GM18517 (cell line): ENCODE measurements at regions not wholly inside any gene's neighbourhood (a gene's known extent, or its start where the extent isn't known, plus 50 kb on each side); places are given as distances from the start of the nearest gene placed in this dataset.
"Not testable (repeated sequence)": the region's sequence is repeated elsewhere in the genome, so short reads cannot be mapped to it uniquely, and the experiment has no call there.

Experiments
- ATAC-seq: cut with Tn5 transposase; IDR thresholded peaks from one replicate; pipeline ENCODE4 v1.9.1; 2021; ENCODE audit warnings: mild to moderate bottlenecking, moderate library complexity; ENCODE audit not compliant: unreplicated experiment

- ATAC-seq, result no peak
These were observed 248.5 kb upstream of the ONECUT1 start for GRCh38 chr15:53038655-53038941.

- no peak for ATAC-seq
These were observed 247.9 kb upstream of the ONECUT1 start for GRCh38 chr15:53037904-53038654.

- ATAC-seq, result no peak
These were observed 246.5 kb upstream of the ONECUT1 start for GRCh38 chr15:53036641-53037040.

GRCh38 chr15:53034767-53035245 lies 244.7 kb upstream of the ONECUT1 start:
- ATAC-seq, result no peak

GRCh38 chr15:53033709-53034108 lies 243.6 kb upstream of the ONECUT1 start:
- no peak for ATAC-seq

- no peak for ATAC-seq
These were observed 241.3 kb upstream of the ONECUT1 start for GRCh38 chr15:53031469-53031868.

GRCh38 chr15:53022788-53023187 lies 232.7 kb upstream of the ONECUT1 start:
- no peak for ATAC-seq

- no peak for ATAC-seq
These were observed 223.2 kb upstream of the ONECUT1 start for GRCh38 chr15:53013329-53013728.

GRCh38 chr15:53011779-53012178 lies 221.6 kb upstream of the ONECUT1 start:
- ATAC-seq, result not testable (repeated sequence)

GRCh38 chr15:53009093-53009492 lies 219.0 kb upstream of the ONECUT1 start:
- no peak for ATAC-seq

GRCh38 chr15:53000409-53000808 lies 210.3 kb upstream of the ONECUT1 start:
- no peak for ATAC-seq

GRCh38 chr15:52997123-52997522 lies 207.0 kb upstream of the ONECUT1 start:
- no peak for ATAC-seq

- no peak for ATAC-seq
These were observed 204.2 kb upstream of the ONECUT1 start for GRCh38 chr15:52994290-52994689.

- ATAC-seq, result no peak
These were observed 194.4 kb upstream of the ONECUT1 start for GRCh38 chr15:52984507-52984906.

- ATAC-seq, result no peak
These were observed 190.3 kb upstream of the ONECUT1 start for GRCh38 chr15:52980446-52980845.

- ATAC-seq, result no peak
These were observed 186.5 kb upstream of the ONECUT1 start for GRCh38 chr15:52976516-52977075.

GRCh38 chr15:52975941-52976449 lies 185.9 kb upstream of the ONECUT1 start:
- no peak for ATAC-seq

GRCh38 chr15:52963865-52964264 lies 173.7 kb upstream of the ONECUT1 start:
- no peak for ATAC-seq

GRCh38 chr15:52960283-52960682 lies 170.1 kb upstream of the ONECUT1 start:
- ATAC-seq, result no peak

- no peak for ATAC-seq
These were observed 153.6 kb upstream of the ONECUT1 start for GRCh38 chr15:52943746-52944145.

GRCh38 chr15:52936489-52936888 lies 146.4 kb upstream of the ONECUT1 start:
- no peak for ATAC-seq

- no peak for ATAC-seq
These were observed 135.0 kb upstream of the ONECUT1 start for GRCh38 chr15:52925130-52925529.

GRCh38 chr15:52924630-52925029 lies 134.5 kb upstream of the ONECUT1 start:
- ATAC-seq, result no peak
